ENCODE measurements at regions not wholly inside any gene's neighbourhood (a gene's known extent, or its start where the extent isn't known, plus 50 kb on each side); places are given as distances from the start of the nearest gene placed in this dataset.
"Not testable (repeated sequence)": the region's sequence is repeated elsewhere in the genome, so short reads cannot be mapped to it uniquely, and the experiment has no call there.

- DNase-seq, result not testable (repeated sequence)
Observed at GRCh38 chr7:101679653-101680173, 50.6 kb upstream of the MYL10 start.

- no peak for DNase-seq
Observed at GRCh38 chr7:101680406-101681145, 51.5 kb upstream of the MYL10 start.

GRCh38 chr7:101681170-101682007 lies 52.3 kb upstream of the MYL10 start:
- DNase-seq, result no peak

- no peak for DNase-seq
Observed at GRCh38 chr7:101684983-101685330, 55.9 kb upstream of the MYL10 start.

- DNase-seq, result no peak
Observed at GRCh38 chr7:101686030-101686429, 56.9 kb upstream of the MYL10 start.

GRCh38 chr7:101687081-101687480 lies 58.0 kb upstream of the MYL10 start:
- no peak for DNase-seq

GRCh38 chr7:101687791-101688182 lies 58.7 kb upstream of the MYL10 start:
- no peak for DNase-seq

GRCh38 chr7:101688183-101688831 lies 59.2 kb upstream of the MYL10 start:
- peak; percentile 88 for DNase-seq

GRCh38 chr7:101688995-101689907 lies 60.2 kb upstream of the MYL10 start:
- no peak for DNase-seq

- DNase-seq, result no peak
Observed at GRCh38 chr7:101690061-101690460, 61.0 kb upstream of the MYL10 start.

- DNase-seq, result no peak
Observed at GRCh38 chr7:101691822-101692384, 62.8 kb upstream of the MYL10 start.

GRCh38 chr7:101693498-101694091 lies 64.5 kb upstream of the MYL10 start:
- no peak for DNase-seq

GRCh38 chr7:101698964-101699363 lies 69.9 kb upstream of the MYL10 start:
- no peak for DNase-seq

- DNase-seq, result no peak
Observed at GRCh38 chr7:101699399-101699798, 70.3 kb upstream of the MYL10 start.

- DNase-seq, result no peak
Observed at GRCh38 chr7:101699881-101700823, 71.1 kb upstream of the MYL10 start.

- DNase-seq, result no peak
Observed at GRCh38 chr7:101701153-101701794, 72.2 kb upstream of the MYL10 start.

GRCh38 chr7:101702362-101702850 lies 73.3 kb upstream of the MYL10 start:
- no peak for DNase-seq

GRCh38 chr7:101705331-101705730 lies 76.2 kb upstream of the MYL10 start:
- no peak for DNase-seq

GRCh38 chr7:101707587-101707986 lies 78.5 kb upstream of the MYL10 start:
- no peak for DNase-seq

GRCh38 chr7:101708223-101708622 lies 79.1 kb upstream of the MYL10 start:
- no peak for DNase-seq
